ENCODE measurements at regions not wholly inside any gene's neighbourhood (a gene's known extent, or its start where the extent isn't known, plus 50 kb on each side); places are given as distances from the start of the nearest gene placed in this dataset.

- no peak for DNase-seq
Measured at GRCh38 chr1:187454010-187454409, 625.3 kb downstream of the PLA2G4A start.

GRCh38 chr1:187456446-187456845 is 627.7 kb downstream of the PLA2G4A start:
- DNase-seq: no peak

- DNase-seq: no peak
Measured at GRCh38 chr1:187460093-187460492, 631.3 kb downstream of the PLA2G4A start.

GRCh38 chr1:187464320-187464719 is 635.6 kb downstream of the PLA2G4A start:
- DNase-seq: no peak

- DNase-seq: no peak
Measured at GRCh38 chr1:187465441-187465840, 636.7 kb downstream of the PLA2G4A start.

- DNase-seq: no peak
Measured at GRCh38 chr1:187469836-187470235, 641.1 kb downstream of the PLA2G4A start.

GRCh38 chr1:187471555-187471954 is 642.8 kb downstream of the PLA2G4A start:
- no peak for DNase-seq

- DNase-seq: no peak
Measured at GRCh38 chr1:187474336-187474735, 645.6 kb downstream of the PLA2G4A start.

- DNase-seq: no peak
Measured at GRCh38 chr1:187476671-187477070, 647.9 kb downstream of the PLA2G4A start.

- DNase-seq: no peak
Measured at GRCh38 chr1:187477103-187477502, 648.4 kb downstream of the PLA2G4A start.

- DNase-seq: no peak
Measured at GRCh38 chr1:187477535-187477934, 648.8 kb downstream of the PLA2G4A start.

GRCh38 chr1:187481581-187482148 is 652.9 kb downstream of the PLA2G4A start:
- no peak for DNase-seq

GRCh38 chr1:187490266-187490665 is 661.5 kb downstream of the PLA2G4A start:
- no peak for DNase-seq

- no peak for DNase-seq
Measured at GRCh38 chr1:187491082-187491720, 662.5 kb downstream of the PLA2G4A start.

- DNase-seq: no peak
Measured at GRCh38 chr1:187498028-187498427, 669.3 kb downstream of the PLA2G4A start.

GRCh38 chr1:187504779-187505178 is 676.0 kb downstream of the PLA2G4A start:
- DNase-seq: no peak

GRCh38 chr1:187509091-187509490 is 680.3 kb downstream of the PLA2G4A start:
- no peak for DNase-seq

GRCh38 chr1:187513190-187513589 is 684.4 kb downstream of the PLA2G4A start:
- DNase-seq: no peak

GRCh38 chr1:187514110-187514509 is 685.4 kb downstream of the PLA2G4A start:
- no peak for DNase-seq

- DNase-seq: no peak
Measured at GRCh38 chr1:187516874-187517273, 688.1 kb downstream of the PLA2G4A start.

- DNase-seq: no peak
Measured at GRCh38 chr1:187517546-187517945, 688.8 kb downstream of the PLA2G4A start.

- no peak for DNase-seq
Measured at GRCh38 chr1:187527346-187527745, 698.6 kb downstream of the PLA2G4A start.

GRCh38 chr1:187537936-187538335 is 709.2 kb downstream of the PLA2G4A start:
- DNase-seq: no peak

- no peak for DNase-seq
Measured at GRCh38 chr1:187549540-187549939, 720.8 kb downstream of the PLA2G4A start.

- DNase-seq: no peak
Measured at GRCh38 chr1:187551061-187551460, 722.3 kb downstream of the PLA2G4A start.
